IMR-90 (cell line): ENCODE measurements at regions not wholly inside any gene's neighbourhood (a gene's known extent, or its start where the extent isn't known, plus 50 kb on each side); places are given as distances from the start of the nearest gene placed in this dataset.

Experiments used
- BHLHE40 ChIP-seq: fragments of 150-350 bp; IDR thresholded peaks from 2 replicates; pipeline ENCODE4 v1.6.1; 2016; ENCODE audit warnings: mild to moderate bottlenecking, low read depth, low read length
- CTCF ChIP-seq: conservative IDR thresholded peaks from 2 replicates; pipeline ENCODE4 v1.5.1; 2012; ENCODE audit warnings: mild to moderate bottlenecking, low read depth, low read length, improper control_type of control experiment
- FOS ChIP-seq: fragments of 150-350 bp; IDR thresholded peaks from 2 replicates; pipeline ENCODE4 v1.6.1; 2016; ENCODE audit warnings: low read depth, low read length
- MAFK ChIP-seq: IDR thresholded peaks from 2 replicates; pipeline ENCODE4 v1.6.1; 2012; ENCODE audit warnings: low read depth, low read length, improper control_type of control experiment
- POLR2A ChIP-seq: IDR thresholded peaks from 2 replicates; pipeline ENCODE4 v1.6.1; 2012; ENCODE audit warnings: mild to moderate bottlenecking, low read depth, low read length
- RAD21 ChIP-seq: IDR thresholded peaks from 2 replicates; pipeline ENCODE4 v1.6.1; 2012; ENCODE audit warnings: low read length, improper control_type of control experiment
- SMC3 ChIP-seq: fragments of 150-350 bp; IDR thresholded peaks from 2 replicates; pipeline ENCODE4 v1.6.1; 2016; ENCODE audit warnings: low read depth, mild to moderate bottlenecking, antibody characterized with exemption, low read length, moderate library complexity
- USF2 ChIP-seq: fragments of 150-350 bp; IDR thresholded peaks from 2 replicates; pipeline ENCODE4 v1.6.1; 2017; ENCODE audit warnings: mild to moderate bottlenecking, antibody characterized with exemption, low read length, low read depth

GRCh38 chr3:74812756-74813155 is 198.3 kb upstream of the CNTN3 start:
- TF ChIP-seq CTCF (no peak), POLR2A (no peak), FOS (no peak), RAD21 (no peak), USF2 (no peak), BHLHE40 (no peak), SMC3 (no peak), MAFK (no peak)
